GM23248 (cell line): ENCODE measurements at regions not wholly inside any gene's neighbourhood (a gene's known extent, or its start where the extent isn't known, plus 50 kb on each side); places are given as distances from the start of the nearest gene placed in this dataset.
"Not testable (repeated sequence)": the region's sequence is repeated elsewhere in the genome, so short reads cannot be mapped to it uniquely, and the experiment has no call there.

Experiments
- EZH2 ChIP-seq: fragments of 200-600 bp; sonication (generic); IDR thresholded peaks from 2 replicates; pipeline ENCODE4 v1.6.1; 2018; ENCODE audit warnings: antibody characterized with exemption, mild to moderate bottlenecking; ENCODE audit not compliant: insufficient read depth, poor library complexity, severe bottlenecking
- EZH2phosphoT487 ChIP-seq: fragments of 200-600 bp; sonication (generic); IDR thresholded peaks from 2 replicates; pipeline ENCODE4 v1.6.1; 2018; ENCODE audit warnings: antibody characterized with exemption, moderate library complexity, mild to moderate bottlenecking, low read depth; ENCODE audit not compliant: insufficient read depth

- not testable (repeated sequence) for TF ChIP-seq EZH2, EZH2phosphoT487
Measured at GRCh38 chr9:95391271-95391670, 73.8 kb upstream of the FANCC start.
